ENCODE measurements at regions not wholly inside any gene's neighbourhood (a gene's known extent, or its start where the extent isn't known, plus 50 kb on each side); places are given as distances from the start of the nearest gene placed in this dataset.

DNA sequence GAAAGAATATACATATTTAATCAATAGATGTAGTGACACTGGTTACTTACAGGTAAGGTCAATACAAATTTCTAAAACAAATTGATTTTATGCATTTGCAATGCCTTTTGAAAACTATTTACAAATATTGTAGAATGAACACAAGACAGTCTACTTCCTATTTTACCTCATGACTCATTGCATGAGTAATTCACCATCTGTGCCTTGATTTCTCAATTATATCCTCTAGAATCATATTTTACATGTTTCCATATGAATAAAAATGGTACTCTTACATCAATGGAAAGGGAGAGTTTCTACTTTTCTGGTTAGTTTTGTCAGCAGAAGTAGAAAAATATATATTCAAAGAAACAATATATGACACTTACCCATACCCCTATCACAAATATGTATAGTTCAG, 203.8 kb upstream of the CDH7 start:
- no peak for DNase-seq

DNA sequence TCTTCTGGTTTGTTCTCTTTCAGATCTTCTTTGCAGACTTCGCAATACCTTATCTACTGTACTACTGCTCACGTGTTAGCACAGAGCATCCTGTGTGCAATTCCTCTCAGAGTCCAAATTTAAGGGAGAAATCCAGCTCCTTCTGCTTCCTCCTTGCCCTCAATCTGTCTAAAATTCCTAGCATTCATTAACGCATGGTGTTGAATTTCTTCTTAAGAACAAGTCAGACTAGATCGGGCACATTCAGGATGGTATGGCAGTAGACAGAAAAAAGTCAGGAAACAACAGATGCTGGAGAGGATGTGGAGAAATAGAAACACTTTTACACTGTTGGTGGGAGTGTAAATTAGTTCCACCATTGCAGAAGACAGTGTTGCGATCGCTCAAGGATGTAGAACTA, 206.1 kb upstream of the CDH7 start:
- DNase-seq, result no peak

DNA sequence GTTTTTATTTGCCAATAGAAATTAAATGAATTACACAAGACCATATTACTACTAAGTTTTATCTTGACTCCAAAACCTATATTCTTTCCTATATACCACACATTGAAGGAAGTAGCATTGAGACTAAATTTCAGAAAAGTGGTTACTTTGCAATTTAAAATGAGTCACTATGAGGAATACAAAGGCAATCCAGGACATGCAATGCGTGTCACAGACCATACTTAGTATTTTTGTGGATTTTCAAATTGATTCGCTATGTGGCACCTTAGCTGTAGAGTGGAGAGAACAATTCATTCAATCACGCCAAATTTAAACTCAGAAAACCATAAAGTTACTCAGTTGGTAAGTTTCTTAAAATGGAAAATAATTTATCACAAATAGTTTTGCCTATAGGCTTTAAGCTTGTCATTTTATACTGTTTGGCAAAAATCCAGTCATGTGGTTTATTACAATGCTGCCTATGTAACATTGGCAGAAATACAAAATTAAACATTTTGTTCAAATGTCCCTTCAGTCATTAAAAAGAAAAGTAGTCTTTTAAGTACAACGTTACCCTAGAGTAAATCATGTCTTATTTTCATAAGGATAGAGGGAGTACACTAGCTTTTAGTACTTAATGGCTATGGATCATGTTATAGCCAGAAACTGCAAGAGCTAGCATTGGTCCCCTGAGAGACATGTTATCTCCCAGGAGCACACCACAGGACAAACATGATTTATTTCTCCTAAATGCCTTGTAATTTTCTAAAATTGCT, 222.8 kb upstream of the CDH7 start:
- peak in 1 of 2 experiments; percentile 50 for DNase-seq

DNA sequence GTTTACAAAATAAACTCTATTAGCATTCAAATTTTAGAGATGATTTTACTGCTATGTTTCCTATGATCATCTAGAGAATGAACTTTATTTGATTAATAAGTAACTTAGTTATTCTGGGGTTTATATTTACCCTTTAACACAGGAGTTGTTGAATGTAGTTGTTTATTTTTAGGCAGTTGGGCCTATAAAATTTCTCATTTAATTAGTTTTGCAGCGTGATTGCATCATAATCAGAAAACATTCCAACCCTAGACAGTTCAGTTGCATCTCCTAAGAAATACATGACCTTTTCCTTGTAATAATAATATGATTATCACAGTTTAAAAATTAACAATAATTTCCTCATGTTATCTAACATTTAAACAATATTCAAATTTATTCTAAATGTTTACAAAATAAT, 224.7 kb upstream of the CDH7 start:
- DNase-seq, result no peak

DNA sequence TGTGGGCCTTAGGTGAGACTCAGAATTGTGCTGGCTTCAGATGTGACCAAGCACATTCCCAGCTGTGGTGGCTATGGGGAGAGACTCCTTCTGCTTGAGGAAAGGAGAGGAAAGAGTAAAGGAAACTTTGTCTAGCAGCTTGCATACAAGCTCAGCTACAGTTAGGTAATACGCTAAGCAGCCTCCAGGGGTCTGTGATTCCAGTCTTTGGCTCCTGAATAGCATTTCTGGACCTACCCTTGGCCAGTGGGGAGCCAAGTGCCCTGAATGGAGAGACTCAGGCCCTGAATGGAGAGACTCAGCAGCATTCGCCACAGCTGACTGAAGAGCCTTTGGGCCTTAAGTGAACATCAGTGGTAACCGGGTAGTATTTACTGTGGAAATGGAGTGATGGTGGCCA, 227.4 kb upstream of the CDH7 start:
- DNase-seq, result no peak

DNA sequence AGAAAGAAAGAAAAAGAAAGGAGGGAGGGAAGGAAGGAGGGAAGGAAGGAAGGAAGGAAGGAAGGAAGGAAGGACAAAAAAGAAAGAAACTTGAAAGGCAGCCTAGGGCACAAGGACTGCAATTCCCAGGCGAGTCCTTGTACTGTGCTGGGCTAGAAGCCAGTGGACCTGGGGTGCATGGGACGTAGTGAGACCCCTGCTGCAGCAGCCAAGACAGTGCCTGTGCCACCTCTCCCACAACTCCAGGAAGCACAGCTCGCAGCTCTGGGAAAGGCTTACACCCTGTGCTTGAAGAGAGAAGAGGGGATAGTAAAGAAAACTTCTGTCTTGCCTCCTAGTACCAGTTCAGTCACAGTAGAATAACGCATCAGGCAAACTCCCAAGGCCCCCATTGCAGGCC, 227.9 kb upstream of the CDH7 start:
- DNase-seq, result no peak

DNA sequence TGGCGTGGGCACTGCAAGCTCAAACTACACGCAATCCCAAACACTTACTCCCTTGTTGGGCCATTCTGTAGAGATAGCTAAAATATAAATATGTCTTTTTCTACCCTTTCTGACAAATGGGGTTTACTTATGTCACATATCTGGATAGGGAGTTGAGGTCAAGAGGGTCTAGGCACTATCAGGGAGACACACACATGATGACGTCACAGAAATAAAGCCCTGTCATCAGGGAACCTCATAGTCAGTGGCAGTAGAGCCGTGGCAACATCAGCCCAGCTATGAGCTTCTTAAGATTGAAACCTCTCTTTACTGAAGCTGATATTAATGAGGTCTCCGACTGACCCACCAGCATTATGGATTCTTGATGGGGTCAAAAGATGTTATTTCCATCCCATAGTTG, 234.6 kb upstream of the CDH7 start:
- DNase-seq, result no peak

DNA sequence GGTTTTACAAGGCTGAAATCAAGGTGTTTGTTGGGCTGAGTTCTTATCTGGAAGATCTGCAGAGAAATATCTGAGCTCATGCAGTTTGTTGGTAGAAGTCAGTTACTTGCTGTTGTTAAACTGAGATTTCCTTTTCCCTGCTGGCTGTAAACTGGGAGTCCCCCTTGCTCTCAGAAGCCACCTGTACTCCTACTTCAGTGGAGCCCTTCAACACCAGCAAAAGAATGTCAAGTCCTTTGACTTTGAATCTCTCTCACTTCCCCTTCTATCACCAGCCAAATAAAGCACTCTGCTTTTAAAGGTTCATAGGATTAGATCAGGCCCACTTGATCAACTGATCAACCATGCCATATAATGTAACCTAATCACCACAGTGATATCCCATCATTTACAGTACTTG, 252.2 kb upstream of the CDH7 start:
- DNase-seq, result no peak

DNA sequence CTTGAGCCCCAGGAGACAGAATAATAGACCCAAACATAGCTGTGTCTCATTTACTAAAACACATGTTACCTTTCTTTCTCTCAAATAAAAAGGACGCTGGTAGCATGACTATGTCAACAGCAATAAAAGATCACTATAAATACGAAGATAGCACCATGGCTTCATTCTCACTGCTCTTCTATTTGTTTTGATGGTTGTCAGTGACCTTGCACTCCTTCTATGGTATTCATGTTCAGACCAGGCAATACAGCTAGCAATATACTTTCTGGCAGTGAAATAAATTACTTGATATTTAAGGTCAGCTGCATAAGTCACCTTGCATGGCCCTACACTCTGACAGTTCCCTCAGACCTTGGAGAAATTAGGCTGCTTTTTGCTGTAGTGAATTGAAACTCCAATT, 263.2 kb upstream of the CDH7 start:
- DNase-seq, result no peak

DNA sequence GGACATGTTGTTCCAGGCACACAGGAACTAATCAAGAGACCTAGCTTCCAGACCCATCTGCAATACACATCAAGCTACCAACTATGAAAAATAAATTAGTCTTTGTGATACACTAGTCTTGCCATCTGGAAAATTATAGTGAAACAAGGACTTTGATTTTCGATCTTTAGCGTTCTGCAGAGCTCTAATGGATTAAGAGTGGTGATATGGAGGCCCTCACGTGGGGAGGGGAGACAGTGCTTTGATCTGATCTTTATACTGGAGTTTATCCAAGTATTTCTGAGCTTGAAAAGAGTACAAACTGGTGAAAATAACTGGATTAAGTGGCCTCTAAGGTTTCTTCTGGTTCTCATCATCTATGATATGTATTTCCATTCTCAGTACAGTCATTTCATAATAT, 273.4 kb upstream of the CDH7 start:
- peak in 1 of 2 experiments; percentile 37 for DNase-seq

DNA sequence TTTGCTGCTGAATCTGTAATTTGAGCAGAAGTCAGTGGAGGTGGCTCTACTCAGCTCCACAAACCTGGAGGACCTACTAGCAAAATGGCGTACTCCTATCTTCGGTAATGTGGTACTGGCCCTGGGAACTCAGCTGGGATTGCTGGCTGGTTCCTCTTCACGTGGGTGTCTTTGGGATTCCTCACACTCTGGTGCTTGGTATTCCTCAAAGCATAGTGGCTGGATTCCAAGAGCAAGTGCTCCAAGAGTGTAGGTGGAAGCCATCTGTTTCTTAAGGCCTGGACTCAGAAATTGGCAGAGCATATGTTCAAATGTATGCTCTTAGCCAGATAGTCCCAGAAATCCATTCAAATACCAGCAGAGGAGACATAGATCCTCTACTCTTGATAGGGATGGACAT, 281.9 kb upstream of the CDH7 start:
- DNase-seq, result peak; percentile 85 to 99

DNA sequence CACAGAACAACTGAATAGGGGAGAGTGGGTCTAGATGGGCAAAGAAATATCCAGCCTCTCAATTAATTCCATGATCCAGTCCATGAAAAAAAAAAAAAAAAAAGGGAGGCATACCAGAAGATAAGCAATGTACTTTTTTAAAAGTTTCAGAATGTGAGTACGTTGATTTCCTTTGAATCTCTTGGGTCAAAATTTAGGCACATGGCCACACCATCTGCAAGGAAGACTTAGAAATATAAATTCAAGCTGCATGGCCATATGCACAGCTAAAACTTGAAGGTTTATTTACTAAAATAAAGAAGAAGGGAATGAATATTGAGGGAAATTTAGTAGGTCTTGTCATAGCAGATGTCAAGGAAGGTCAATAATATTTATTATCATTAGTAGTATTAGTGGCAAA, 286.5 kb upstream of the CDH7 start:
- DNase-seq, result no peak

DNA sequence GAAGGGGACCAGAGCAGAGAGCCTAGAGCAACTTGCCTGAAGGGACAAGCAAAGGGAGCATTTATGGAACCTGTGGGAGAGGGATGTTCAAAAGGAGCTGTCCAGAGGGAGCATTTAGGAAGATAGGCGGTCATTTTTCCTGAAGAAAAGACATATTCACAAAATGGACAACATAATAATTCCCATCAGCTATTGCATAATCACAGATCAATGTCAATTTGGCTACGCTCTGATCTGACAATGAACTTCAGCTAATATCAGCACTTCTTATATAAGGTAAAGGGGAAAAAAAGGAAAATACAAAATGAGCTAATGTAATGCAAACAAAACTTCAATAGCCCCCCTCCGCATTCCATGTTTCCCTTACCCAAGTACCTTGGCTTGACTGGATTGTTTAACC, 291.1 kb upstream of the CDH7 start:
- no peak for DNase-seq

DNA sequence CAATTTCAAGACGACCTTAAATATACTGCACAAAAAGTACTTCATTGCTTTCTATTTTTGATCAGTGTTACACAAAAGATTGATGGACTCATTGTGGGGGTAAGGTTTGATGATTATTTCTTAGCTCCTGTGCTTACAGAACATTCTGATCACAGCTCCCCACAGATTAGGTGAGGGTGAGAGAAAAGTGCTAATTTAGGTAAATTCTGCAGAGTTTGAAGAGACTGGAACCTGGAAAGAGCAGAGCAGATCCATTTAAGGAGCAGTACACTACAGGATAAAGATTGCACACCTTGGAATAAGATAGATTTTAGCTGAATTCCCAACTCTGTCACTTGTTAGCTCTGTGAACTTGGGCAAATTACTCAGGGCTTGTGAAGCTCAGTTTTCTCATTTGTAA, 291.9 kb upstream of the CDH7 start:
- DNase-seq, result no peak

DNA sequence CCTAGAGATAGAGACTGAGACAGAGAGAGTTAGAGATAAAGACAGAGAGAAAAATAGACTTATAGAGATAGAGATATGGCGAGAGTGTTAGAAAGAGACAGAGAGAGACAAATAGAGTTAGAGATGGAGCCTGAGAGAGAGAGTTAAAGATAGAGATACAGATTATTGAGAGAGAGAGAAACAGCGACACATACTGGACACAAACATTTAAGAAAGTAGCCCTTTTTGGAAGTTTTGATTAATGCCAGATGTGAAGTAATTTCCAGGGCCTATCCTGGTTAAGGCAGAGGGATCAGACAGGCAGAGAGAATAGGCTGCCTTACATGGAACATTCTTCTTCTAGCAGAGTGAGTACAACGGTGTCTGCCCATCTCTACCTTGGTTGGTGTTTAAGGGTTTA, 311.6 kb upstream of the CDH7 start:
- DNase-seq, result peak in 1 of 2 experiments; percentile 15

DNA sequence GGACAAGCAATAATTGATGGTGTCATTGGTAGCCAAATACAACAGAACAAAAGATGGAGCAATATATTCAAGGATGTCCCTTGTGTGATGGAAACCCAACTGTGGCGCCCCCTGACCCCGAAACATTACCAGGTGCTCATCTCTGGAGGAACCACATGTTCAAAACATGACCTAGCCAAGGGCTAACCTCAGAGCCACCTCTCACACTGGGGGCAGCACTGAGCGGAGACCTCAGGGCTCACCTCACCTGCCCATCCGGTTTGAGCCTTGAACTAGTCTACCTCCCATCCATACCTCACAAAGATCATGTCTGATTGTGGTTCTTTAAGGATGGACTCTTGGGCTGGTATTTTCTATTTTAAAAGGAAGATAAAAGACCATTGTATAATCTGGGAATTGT, 314.4 kb upstream of the CDH7 start:
- DNase-seq, result no peak

DNA sequence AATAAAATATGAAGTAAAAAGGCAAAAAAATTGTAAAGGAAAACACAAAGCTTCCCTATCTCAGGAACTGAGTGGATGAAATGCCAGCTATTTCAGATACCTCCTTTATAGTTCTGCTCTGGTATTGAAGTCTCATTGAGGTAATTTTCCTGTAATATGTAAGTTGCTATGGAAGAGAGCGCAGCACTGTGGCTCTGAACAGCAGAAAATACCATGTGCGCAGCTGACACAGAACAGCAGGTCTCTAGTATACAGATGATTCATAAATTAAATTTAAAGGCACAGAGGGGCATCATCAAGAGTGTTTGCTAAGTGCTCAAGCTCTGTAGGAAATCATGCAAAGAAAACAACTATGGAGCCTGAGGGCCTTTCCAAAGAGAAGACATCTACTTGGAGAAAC, 315.3 kb upstream of the CDH7 start:
- peak; percentile 24 to 36 for DNase-seq

DNA sequence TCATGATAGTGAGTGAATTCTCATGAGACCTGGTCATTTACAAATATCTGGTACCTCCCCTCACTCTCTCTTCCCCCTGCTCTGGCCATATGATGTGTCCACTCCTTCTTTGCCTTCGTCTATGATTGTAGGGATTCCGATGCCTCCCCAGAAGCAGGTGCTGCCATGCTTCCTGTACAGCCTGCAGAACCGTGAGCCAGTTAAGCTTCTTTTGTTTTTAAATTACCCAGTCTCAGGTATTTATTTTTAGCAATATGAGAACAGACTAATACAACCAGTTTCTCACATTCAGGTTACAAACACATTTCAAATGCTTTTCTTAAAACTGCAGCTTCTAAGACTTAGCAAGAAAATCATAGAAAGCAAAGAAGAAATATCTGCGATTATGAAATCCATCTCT, 321.2 kb upstream of the CDH7 start:
- DNase-seq, result no peak

DNA sequence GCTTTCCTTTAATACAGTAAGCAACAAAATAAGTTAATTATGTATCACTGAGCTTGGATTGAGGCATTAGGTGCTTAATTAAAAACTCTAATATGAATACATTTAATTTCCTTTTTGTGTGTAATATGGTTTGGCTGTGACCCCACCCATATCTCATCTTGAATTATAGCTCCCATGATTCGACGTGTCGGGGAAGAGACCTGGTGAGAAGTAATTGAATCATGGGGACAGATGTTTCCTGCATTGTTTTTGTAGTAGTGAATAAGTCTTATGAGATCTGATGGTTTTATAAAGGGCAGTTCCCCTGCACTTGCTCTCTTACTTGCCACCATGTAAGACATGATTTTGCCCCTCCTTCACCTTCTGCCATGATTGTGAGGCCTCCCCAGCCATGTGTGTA, 325.4 kb upstream of the CDH7 start:
- no peak for DNase-seq

DNA sequence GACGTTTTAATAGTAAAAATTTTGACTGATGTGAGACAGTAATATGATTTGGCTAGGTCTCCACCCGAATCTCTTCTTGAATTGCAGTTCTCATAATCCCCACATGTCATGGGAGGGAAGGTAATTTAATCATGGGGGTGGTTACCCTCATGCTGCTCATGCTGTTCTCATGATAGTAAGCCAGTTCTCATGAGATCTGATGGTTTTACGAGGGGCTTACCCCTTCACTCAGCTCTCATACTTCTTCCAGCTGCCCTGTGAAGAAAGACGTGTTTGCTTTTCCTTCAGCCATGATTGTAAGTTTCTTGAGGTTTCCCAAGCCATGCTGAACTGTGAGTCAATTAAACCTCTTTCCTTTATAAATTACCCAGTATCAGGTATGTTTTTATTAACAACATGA, 327.0 kb upstream of the CDH7 start:
- peak in 1 of 2 experiments; percentile 13 for DNase-seq

DNA sequence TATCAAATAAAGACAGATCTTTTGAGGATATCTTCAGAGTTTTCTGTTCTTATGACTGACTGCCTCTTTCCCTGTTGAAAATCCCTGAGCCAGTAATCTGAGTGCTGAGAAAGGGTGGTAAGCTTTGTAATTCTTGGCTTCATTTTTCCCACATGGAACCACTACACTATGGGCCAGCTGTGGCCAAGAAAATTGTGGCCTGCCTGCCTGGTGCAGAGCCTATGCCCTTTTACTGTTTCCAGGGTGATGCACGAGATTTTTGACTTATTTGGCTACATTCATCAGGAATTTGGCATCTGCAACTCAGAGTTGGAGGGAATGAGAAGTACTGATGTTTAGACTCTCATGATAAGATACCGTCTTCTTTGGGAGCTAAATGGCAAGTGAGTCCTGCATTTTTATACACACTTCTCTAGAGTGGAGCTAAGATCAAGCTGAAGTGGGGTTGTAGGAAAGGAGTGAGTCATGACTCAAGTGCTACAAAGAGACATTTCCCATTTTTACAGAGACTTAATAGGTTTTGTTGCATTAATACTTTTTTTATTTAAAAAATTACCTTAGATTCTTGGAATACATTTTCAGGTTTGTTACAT, 328.2 kb upstream of the CDH7 start:
- DNase-seq, result peak; percentile 83 to 91

DNA sequence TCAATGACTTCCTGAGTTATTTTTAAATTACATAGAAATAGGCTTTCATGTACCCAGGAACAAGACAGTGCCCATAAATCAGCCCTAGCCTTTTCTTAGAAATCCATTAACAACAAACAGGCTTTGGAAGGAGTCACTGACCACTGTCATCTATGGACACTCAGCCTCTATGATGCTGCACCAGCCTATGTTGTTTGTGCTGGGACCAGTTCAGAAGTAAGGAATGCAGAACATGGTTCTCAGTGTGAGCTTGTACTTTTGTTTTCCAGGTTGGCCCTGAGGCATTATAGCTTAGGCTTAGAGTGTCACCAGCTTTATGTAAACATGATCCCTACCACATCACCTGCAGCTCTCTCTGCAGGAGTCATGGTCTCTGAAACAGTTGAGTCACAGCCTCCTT, 335.7 kb upstream of the CDH7 start:
- no peak for DNase-seq

DNA sequence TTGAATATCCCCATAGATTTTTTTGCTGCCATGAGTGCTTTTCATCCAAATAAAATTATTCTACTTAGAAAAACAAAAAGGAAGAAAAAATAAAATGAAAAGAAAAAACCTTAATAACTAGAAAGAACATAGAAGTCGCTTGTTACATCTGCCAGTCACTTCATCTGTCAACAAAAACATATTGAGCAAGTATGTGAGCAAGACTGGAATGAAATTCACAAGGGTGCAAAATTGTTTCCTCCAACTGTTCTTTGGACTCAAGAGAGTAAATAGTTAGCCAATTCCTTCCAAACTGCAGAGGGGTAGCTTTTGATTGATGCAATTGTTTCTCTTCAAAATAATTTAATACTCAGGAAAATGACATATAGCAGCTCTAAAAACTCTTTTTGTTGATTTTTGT, 336.3 kb upstream of the CDH7 start:
- DNase-seq, result peak; percentile 42 to 72

DNA sequence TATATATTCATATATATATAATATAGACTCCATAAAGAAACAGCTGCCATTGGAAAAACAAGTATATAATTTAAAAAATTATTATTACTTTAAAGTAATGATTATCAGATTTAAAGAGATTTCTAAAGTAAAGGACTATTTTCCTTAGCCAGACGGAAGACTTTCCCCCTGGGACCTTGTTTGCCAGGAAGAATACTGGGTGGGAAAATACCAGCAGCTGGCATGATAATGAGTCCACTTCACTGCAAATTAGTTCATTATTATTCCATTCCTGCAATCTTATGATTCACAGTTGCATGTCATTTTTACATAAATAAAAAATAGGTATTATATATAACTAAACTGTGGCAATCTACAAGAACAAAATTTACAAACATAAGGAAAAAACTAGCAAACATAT, 339.8 kb upstream of the CDH7 start:
- DNase-seq, result peak; percentile 82 to 94

DNA sequence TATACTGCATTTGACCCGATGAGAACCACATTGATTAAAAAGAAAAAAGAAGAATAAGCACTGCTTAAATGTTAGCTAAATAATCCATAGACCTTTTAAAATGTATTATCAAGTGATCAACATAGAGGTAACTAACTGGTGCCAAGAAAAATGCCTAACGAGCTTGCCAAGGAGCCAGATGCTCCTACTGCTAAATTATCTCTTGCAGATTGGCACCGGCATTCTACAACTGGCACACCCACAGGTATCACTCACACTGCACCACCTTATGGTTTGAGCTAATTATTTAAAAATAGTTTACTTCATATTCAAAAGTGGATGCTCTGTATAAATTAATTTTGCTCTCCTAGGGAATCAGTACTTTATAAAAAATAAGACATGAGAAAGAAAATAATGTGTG, 341.6 kb upstream of the CDH7 start:
- peak; percentile 82 to 90 for DNase-seq
